Esophagus squamous epithelium (tissue), 5 donors: ENCODE measurements at regions not wholly inside any gene's neighbourhood (a gene's known extent, or its start where the extent isn't known, plus 50 kb on each side); places are given as distances from the start of the nearest gene placed in this dataset.

Experiments used
- DNase-seq: peaks from one replicate; lab custom pipeline; 2025; lab: John Stamatoyannopoulos, UW
- H3K27ac ChIP-seq, 4 donors: fragments of 200-600 bp; sonication (generic); one replicate each; pipeline ENCODE4 v1.5.1; 2016 to 2019; ENCODE audit warnings: mild to moderate bottlenecking in 1 of 4
- H3K27me3 ChIP-seq, 4 donors: fragments of 200-600 bp; sonication (generic); 1 replicate in 3 of 4; 2 replicates in 1 of 4; pipeline versions ENCODE4 v1.5.1 to v1.6.0; 2017 to 2021; ENCODE audit warnings: antibody characterized with exemption in 1 of 4
- H3K36me3 ChIP-seq, 3 donors: fragments of 200-600 bp; sonication (generic); one replicate each; pipeline ENCODE4 v1.5.1; 2016 to 2019
- H3K4me1 ChIP-seq, 3 donors: fragments of 200-600 bp; sonication (generic); one replicate each; pipeline ENCODE4 v1.5.1; 2017 to 2019
- H3K4me3 ChIP-seq, 4 donors: fragments of 200-600 bp; sonication (generic); 1 replicate in 3 of 4; 2 replicates in 1 of 4; pipeline ENCODE4 v1.5.1; 2016 to 2019; ENCODE audit warnings: mild to moderate bottlenecking in 2 of 4, moderate library complexity in 1 of 4
- H3K9me3 ChIP-seq, 3 donors: fragments of 200-600 bp; sonication (generic); one replicate each; pipeline ENCODE4 v1.5.1; 2016 to 2019
- CTCF ChIP-seq, 6 experiments: fragments of 450-650 bp in 4 of 6; fragments of 200-600 bp in 2 of 6; sonication (generic) in 2 of 6; IDR thresholded peaks; one replicate each; pipeline ENCODE4 v1.5.1; 2016 to 2019; ENCODE audit warnings: antibody characterized with exemption in 6 of 6, mild to moderate bottlenecking in 4 of 6, moderate library complexity in 4 of 6
- POLR2A ChIP-seq, 4 donors: fragments of 450-650 bp; IDR thresholded peaks; one replicate each; pipeline ENCODE4 v1.6.1; 2017; ENCODE audit warnings: antibody characterized with exemption in 4 of 4, mild to moderate bottlenecking in 4 of 4, moderate library complexity in 3 of 4
- WGBS, 2 donors: methylation state at CpG; one replicate each; pipeline ENCODE4 v1.1.5; 2018; 5-methylcytosine and 5-hydroxymethylcytosine counted together
- intact Hi-C: fragments of 100-400 bp; cut with DNase I; formaldehyde crosslinking; loops from one replicate; pipeline ENCODE4 v1.15.0; 2022
- donor health status: DM: yes; HTN: yes; CAD: no.

GRCh38 chr12:98437806-98438595, 77.4 kb upstream of the TMPO start:
- Histone ChIP-seq H3K4me3 (no peak overlapping the region), H3K36me3 (no peaks in the 10 kb centered on the region), H3K27me3 (no peaks in the 10 kb centered on the region), H3K4me1 (peaks cover 5 to 27% (median 11%) of the 10 kb centered on the region in 3 donors), H3K27ac (no peak overlapping the region), H3K9me3 (no peaks in the 10 kb centered on the region)
- 70 to 83% methylated on average over 1 of the region's 1 CpG for WGBS, 2 donors
- TF ChIP-seq POLR2A (IDR thresholded peaks at IDR 0.05) = no peak
- TF ChIP-seq CTCF (IDR thresholded peaks at IDR 0.05) = no peak
- no peak for DNase-seq
- intact Hi-C loops = no loop called here

GRCh38 chr12:98438656-98439230, 76.6 kb upstream of the TMPO start:
- no peak overlapping the region for H3K27ac ChIP-seq
- no peaks in the 10 kb centered on the region for H3K9me3 ChIP-seq
- WGBS, 2 donors = 29 to 33% methylated on average over 1 of the region's 1 CpG
- no peaks in the 10 kb centered on the region for H3K36me3 ChIP-seq
- no peaks in the 10 kb centered on the region for H3K27me3 ChIP-seq
- no peak overlapping the region for H3K4me3 ChIP-seq
- TF ChIP-seq POLR2A (IDR thresholded peaks at IDR 0.05) = no peak
- TF ChIP-seq CTCF (IDR thresholded peaks at IDR 0.05) = no peak
- intact Hi-C loops = no loop called here
- DNase-seq = no peak
- peaks cover 5 to 27% (median 11%) of the 10 kb centered on the region in 3 donors for H3K4me1 ChIP-seq

GRCh38 chr12:98439471-98439951, 75.9 kb upstream of the TMPO start:
- no peaks in the 10 kb centered on the region for H3K9me3 ChIP-seq
- intact Hi-C loops = no loop called here
- H3K27ac ChIP-seq = peak overlapping the region in 3 of 4 donors; percentile 13 to 66 (median 45)
- no peaks in the 10 kb centered on the region for H3K27me3 ChIP-seq
- H3K4me1 ChIP-seq = peaks cover 5 to 27% (median 11%) of the 10 kb centered on the region in 3 donors
- TF ChIP-seq POLR2A (IDR thresholded peaks at IDR 0.05) = no peak
- no peak for TF ChIP-seq CTCF (IDR thresholded peaks at IDR 0.05)
- H3K36me3 ChIP-seq = no peaks in the 10 kb centered on the region
- WGBS, 2 donors = 46 to 62% methylated on average over 3 of the region's 3 CpGs
- no peak for DNase-seq
- H3K4me3 ChIP-seq = no peak overlapping the region

- TF ChIP-seq POLR2A (IDR thresholded peaks at IDR 0.05) (no peak), CTCF (IDR thresholded peaks at IDR 0.05) (no peak)
- WGBS, 2 donors = 4 to 18% methylated on average over 4 of the region's 4 CpGs
- intact Hi-C loops = no loop called here
- Histone ChIP-seq H3K4me1 (peaks cover 5 to 27% (median 11%) of the 10 kb centered on the region in 3 donors), H3K27me3 (no peaks in the 10 kb centered on the region), H3K36me3 (no peaks in the 10 kb centered on the region), H3K27ac (peak overlapping the region in 3 of 4 donors; percentile 13 to 66 (median 45)), H3K4me3 (no peak overlapping the region), H3K9me3 (no peaks in the 10 kb centered on the region)
- no peak for DNase-seq
Measured at GRCh38 chr12:98439981-98440581, 75.3 kb upstream of the TMPO start.

GRCh38 chr12:98446060-98446459, 69.3 kb upstream of the TMPO start:
- intact Hi-C loops = no loop called here
- Histone ChIP-seq H3K4me1 (peaks cover 0 to 10% (median 7%) of the 10 kb centered on the region in 3 donors), H3K4me3 (no peak overlapping the region), H3K36me3 (no peaks in the 10 kb centered on the region), H3K27ac (no peak overlapping the region), H3K9me3 (no peaks in the 10 kb centered on the region), H3K27me3 (no peaks in the 10 kb centered on the region)
- TF ChIP-seq POLR2A (IDR thresholded peaks at IDR 0.05) = no peak
- TF ChIP-seq CTCF (IDR thresholded peaks at IDR 0.05) = no peak
- 44 to 64% methylated on average over 1 of the region's 1 CpG for WGBS, 2 donors
- no peak for DNase-seq
